ENCODE measurements at regions not wholly inside any gene's neighbourhood (a gene's known extent, or its start where the extent isn't known, plus 50 kb on each side); places are given as distances from the start of the nearest gene placed in this dataset.
"Not testable (repeated sequence)": the region's sequence is repeated elsewhere in the genome, so short reads cannot be mapped to it uniquely, and the experiment has no call there.

DNA sequence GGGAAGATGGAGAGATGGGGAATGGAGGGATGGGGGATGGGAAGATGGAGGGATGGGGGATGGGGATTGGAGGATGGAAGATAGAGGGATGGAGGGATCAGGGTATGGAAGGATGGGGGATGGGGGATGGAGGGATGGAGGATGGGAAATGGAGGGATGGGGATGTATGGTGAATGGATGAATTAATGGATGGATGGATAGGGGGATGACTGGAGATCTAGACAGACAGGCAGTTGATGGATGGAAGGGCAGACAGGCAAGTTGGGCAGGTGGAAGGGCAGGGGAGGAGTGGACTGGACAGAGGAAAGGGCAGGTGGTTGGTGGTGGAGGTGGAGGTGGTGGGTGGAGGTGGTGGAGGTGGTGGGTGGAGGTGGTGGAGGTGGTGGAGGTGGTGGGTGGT is 167.2 kb downstream of the C9orf50 start:
- DNase-seq: no peak

DNA sequence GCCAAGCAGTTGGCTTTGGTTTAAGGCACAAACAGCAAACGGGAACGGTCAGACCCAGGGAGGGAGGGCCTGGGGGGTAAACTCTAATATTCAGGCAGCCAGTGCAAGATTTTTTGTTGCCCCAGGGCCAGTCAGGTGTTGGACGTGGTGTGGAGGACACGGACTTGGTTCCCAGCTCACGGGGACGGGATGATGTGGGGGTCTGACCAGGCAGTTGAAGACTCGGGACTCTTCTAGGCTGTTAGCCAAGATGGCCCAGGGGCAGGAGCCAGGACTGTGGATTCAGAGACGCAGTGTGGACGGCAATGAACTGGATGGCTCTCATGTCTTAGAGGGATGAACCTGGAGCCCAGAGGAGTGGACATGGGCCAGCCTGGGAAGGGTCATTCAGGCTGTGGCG is 169.2 kb downstream of the C9orf50 start:
- no peak for DNase-seq

DNA sequence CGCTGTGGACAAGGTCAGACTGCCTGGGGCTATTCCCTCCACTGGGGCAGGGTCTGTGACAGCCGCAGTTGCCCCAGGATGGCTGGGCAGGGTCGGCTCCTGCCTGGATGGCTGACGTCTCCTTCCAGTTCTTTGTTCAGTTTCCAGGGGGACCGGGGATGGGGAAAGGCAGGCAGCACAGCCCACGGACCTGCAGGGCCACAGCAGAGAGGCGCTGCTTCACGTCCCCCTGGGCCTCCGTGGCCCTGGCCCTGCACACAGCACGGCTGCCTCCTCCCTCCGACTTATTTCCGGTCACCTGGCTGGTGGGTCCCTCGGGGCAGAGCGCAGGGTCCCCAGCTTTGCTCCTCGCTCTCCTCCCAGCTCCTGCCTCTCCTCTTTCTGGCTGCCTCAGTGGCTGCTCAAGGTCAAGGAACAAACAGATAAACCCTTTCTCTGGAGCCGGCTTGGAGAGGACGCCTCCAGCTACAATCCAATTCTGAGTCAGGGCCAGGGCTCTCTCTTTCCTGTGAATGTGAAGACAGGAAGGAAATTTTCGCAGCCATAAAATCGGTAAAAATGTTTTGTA is 169.7 kb downstream of the C9orf50 start:
- no peak for DNase-seq

DNA sequence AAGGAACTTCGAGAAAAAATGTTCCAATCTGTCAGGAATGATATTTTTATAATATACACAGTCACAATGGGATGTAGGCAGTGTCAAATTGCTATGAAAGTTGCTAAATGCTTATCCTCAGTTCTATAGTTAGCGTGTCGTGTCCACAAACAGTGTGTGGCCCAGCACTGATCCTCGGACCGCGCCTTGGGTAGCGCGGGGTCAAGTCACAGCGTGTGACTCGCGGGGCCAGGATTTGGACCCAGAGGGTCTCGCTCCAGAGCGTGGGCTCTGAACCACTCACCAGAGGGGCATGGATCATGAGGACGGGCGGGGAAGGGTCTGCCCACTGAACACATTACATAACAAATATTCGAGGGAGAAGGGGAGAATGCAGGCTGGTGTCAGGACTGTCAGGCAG is 171.8 kb downstream of the C9orf50 start:
- no peak for DNase-seq

DNA sequence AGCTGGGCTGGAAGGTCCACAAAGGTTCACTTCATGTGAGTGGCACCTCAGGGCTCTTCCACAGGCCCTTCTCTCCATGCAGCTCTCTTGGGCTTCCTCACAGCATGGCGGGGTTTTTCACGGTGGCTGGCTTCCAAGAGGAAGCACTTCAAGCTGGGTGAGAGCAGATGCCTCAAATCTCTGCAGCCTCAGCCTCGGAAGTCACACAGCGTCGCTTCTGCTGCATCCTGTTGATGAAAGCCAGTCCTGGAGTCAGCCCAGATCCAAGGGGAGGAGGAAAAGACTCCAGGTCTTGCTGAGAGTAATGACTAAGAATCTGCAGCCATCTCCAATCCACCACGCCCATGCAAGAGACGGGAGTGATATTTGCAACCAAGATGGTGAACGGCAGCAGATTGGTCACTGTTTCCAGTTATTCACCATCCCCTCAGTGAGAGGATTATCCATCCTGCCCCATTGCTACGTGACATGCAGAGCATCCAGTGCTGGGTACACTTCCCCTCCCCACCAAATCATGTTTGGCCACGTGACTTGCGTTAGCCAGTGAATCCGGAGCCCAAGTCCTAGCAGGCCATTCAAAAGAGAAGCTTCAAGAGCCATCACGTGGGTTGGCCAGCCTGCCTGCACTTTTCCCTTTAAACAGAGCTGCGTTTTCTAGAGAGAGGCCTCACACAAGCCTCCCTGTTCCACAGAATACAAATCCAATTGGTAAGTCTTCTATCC is 173.9 kb downstream of the C9orf50 start:
- no peak for DNase-seq

DNA sequence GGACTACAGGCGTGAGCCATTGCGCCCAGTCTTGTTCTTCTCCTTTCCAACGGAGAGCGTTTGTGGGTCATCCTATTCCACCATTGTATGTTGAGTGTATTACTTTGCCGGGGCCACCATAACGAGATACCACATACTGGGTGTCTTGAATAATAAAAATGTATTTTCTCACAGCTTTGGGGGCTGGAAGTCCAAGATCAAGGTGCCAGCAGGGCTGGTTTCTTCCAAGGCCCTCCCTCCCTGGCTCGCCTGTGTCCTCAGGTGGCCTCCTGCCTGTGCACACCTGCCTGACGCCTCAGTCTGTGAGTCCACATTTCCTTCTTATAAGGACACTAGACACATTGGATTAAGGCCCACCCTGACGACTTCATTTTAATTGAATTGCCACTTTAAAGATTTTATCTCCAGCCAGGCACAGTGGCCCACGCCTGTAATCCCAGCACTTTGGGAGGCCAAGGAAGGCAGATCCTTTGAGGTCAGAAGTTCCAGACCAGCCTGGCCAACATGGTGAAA is 175.1 kb downstream of the C9orf50 start:
- DNase-seq: no peak

DNA sequence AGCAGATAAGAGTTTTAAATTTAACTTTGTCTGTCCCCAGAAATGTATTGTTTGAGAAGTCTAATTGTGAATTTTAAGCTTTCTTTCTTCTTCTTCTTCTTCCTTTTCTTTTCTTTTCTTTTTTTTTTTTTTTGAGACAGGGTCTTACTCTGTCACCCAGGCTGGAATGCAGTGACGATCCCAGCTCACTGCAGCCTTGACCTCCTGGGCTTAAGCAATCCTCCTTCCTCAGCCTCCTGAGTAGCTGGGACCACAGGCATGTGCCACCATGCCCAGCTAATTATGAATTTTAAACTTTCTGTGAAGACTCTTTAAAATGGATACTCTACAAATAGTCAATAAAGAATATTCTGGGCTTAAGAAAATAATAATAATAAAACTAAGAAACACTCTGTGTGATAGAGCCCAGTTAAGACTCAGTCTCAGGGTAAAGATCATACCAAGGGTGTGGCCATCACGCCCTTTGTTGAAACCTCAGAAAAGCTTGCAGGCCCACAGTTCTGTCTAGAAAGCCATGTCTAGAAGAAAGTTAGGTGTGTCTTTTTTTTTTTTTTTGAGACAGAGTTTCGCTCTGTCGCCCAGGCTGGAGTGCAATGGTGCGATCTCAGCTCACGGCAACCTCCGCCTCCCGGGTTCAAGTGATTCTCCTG is 177.3 kb downstream of the C9orf50 start:
- not testable (repeated sequence) for DNase-seq

DNA sequence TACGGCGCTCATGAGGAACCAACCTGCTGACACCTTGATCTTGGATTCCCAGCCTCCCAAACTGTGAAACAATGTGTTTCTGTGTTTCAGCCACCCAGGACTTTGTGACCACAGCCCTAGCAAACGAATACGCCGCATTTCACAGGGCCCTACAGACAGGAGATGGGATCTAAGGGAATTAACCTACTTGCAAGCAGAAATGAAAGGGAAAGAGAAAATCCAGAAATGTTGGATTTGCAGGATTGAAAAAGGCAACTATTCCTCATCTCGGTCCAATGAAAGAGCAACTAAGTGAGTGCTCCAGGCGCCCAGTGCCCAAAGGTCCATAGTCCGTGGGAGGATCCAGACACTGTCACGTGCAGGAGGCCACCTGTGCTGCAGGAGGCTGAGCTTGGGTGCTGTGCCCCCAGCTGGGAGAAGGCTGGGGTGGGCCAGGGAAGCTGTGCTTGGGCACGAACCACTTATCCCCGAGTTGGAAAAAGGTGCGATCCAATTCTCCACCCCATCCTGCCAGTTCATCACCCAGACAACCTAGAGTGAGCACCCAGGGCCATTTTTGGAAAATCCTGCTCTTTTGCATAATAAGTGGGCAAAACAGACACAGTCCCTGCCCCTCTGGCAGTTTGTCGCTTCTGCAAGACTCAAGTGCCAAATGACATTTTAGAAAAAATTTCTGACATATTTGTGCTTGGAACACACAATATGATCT is 177.9 kb downstream of the C9orf50 start:
- no peak for DNase-seq

DNA sequence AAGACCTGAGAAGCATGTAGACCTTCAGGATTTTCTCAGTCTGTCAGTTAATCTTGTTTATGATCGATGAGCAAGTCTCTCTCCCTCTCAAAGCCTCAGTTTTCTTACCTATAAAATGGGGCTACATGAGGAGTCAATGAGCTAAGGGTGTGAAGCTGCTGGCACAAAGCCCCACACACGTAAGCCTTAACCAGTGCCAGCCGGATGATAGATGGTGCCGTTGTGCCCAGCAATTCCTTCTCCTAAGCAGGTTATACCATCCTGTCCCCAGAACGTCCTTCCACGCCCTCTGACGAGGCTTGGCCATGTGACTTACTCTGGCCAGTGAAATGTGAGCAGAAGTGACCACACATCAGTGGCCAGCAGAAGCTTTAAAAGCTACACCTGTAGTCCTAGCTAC is 179.0 kb downstream of the C9orf50 start:
- DNase-seq: no peak

DNA sequence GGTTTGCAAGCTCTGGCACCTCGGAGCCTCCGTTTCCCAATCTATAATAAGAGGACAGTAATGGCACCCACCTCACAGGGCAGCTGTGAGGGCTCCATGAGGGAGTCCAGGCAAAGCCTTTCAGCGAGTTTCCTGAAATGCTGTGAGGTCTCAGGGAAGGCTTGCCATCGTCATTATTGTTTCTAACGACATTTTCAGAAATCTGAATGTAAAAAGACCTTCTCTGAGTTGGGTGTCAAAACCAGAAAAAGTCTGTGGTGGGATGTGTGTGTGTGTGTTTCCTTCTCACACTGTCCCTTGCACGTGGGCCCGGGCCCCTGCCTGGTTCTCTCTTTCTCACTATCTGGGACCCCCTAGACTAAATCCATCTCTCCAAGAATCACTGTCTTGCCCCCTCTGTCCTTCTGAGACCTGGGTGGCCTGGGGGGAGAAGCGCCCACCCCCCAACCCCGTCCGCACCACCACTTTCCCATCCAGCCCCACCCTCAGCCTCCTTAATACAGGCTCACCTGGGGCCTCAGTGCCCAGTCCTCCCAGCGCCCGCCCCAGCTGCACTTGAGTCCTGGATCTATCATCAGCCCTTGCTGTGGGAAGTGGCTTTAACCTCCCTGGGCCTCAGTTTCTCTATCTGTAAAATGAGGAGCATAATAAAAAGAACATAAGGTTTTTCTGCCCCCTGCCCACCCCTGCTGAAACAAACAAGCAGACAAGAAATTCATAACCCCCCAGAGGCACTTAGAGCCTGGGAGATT is 180.3 kb downstream of the C9orf50 start:
- DNase-seq: no peak

DNA sequence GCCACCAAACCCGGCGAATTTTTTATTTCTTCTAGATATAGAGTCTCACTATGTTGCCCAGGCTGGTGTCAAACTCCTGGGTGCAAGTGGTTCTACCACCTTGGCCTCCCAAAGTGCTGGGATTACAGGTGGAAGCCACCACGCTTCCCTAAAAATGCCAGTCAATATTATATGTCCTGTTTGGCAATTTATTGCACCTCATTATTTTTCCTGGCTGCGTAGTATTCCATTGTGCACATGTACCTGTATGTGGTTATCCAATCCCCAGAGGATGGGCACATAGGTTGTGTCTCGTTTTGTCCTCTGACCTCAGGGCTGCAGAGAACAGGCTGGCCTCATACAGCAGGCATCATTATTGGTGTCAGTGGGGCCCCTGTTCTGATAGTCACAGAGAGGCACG is 181.7 kb downstream of the C9orf50 start:
- no peak for DNase-seq

DNA sequence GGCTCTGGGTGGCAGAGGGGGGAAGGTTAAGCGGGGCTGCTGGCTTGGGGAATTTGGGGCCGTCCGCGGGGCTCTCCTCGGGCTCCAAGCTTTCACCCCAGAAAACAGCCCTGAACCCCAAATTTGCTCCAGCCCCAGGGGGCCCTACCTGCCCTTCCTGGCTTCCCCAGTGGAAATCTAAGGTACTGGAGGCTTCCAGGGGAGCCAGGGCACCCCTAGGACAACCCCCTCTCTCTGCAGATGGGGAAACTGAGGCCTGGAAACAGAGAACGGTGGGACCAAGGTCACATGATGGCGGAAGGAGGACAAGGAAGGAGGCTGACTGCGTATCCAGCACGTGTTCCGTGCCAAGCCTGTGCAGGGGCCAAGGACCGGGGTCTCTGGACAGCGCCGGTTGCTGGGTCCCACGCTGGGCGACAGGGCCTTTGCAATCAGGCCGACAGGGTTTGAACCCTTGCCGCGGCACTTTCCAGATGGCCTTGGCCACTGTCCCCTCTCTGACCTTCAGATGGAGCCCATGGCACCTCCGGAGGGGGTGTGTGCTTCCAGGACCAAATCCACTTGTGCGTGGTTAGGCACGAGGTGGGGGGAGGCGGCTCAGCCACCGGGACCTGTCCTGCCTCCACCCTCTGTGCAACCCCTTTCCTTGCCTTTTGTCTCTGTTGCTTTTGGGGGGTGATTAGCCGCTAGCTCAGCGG is 183.1 kb downstream of the C9orf50 start:
- no peak for DNase-seq

DNA sequence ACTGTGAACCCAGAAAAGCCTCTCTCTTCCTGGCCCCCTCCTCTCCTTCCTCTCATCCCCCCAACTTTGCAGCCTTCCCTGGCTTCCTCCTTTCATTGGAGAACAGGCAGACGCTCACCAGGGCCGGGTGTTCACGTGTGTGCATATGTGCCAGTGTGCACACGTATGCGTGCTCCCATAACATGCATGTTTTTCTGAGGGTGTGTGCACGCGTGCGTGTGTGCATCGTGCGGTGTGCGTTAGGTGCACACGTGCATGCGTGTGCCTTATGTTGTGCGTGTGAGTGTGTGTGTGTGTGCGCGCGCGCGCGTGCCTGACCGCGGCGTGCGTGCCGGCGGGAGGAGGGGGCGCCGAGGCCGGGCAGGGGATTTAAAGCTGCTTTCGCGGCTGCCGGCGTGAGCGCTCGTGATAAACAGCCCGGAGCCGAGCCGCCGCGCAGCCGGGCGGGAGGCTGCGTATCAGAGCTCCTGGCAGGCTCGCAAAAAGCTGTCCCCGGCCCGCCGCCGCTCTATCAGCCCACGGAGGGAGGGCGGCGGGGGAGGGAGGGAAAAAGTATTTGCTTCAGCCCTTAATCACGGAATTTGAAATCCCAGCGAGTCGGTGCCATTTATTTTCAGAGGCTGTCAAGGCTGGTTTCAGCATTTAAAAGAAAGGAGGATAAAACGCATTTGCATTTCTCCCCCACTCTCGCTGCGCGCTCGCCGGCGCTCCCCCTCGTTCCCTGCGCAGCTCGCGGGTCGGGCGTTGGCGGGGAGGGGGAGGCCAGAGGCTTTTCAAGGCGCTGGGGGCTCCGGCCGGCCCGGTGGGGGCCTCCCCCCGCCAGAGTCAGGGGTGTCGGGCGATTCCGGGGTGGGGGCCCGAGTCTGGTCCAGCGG is 183.9 kb downstream of the C9orf50 start:
- peak; percentile 42 for DNase-seq

DNA sequence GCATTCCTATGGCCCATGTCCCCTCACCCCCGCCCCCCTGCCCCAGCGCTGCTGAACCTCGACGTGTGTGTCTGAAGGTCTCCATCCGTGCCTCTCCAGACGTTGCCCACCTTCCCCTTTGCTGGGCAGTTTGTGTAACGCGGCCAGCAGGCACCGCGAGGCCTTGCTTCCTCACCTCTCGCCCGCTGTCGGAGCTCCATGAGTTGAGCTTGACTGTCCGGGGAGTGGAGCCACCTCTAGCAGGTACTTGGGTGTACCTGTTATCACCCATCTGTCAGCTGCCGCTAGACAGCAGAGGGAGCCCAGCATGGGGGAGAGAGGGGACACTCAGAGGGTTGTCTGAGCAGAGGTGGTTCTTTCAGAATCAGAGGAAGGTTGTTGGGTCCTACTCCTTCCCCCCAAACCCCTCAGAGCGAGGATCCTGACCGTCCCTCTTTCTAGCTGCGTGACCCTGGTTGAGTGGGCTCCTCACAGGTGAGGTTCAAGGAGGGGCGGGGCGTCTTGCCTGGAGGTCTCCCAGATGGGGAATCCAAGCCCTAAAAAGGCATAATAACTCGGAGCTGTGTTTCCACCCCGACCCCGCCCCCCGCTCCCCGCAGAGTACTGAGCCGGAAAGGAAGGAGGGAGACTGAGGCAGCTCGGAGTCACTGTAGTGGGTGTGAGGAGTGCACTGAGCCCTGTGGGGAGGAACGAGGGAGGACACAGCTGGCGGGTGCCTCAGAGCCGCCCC is 184.7 kb downstream of the C9orf50 start:
- DNase-seq: no peak

DNA sequence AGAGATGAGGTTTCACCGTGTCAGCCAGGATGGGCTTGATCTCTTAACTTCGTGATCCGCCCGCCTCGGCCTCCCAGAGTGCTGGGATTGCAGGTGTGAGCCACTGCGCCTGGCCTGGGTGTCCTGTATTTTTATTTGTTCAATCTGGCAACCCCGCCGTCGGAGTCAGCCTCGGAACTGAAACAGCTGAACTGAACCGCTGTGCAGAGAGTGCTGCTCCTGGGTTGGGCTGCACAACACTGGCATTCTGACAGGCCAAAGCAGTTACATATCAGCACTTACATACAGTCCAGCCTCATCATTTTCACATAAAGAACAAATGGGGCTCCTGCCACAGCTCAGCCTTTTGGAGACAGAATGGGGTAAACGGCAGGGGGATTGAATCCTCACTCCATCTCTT is 185.6 kb downstream of the C9orf50 start:
- no peak for DNase-seq

DNA sequence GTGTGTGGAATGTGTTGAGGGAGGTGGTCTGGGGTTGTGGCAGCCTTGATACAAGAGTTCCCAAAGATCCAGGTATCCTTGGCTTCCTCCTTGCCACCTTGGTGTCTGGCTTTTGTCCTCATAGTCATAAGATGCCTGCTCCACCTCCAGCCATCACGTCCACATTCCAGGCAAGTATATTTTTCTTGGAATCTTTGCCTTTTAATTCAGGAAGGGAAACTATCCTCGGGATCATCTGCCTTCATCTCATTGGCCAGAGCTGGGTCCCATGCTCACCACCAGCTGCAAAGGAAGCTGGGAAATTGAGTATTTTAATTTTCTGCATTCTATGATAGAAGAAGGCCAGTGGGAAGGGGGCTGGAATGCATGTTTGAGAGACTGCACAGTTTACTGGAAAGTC is 186.7 kb downstream of the C9orf50 start:
- DNase-seq: no peak

DNA sequence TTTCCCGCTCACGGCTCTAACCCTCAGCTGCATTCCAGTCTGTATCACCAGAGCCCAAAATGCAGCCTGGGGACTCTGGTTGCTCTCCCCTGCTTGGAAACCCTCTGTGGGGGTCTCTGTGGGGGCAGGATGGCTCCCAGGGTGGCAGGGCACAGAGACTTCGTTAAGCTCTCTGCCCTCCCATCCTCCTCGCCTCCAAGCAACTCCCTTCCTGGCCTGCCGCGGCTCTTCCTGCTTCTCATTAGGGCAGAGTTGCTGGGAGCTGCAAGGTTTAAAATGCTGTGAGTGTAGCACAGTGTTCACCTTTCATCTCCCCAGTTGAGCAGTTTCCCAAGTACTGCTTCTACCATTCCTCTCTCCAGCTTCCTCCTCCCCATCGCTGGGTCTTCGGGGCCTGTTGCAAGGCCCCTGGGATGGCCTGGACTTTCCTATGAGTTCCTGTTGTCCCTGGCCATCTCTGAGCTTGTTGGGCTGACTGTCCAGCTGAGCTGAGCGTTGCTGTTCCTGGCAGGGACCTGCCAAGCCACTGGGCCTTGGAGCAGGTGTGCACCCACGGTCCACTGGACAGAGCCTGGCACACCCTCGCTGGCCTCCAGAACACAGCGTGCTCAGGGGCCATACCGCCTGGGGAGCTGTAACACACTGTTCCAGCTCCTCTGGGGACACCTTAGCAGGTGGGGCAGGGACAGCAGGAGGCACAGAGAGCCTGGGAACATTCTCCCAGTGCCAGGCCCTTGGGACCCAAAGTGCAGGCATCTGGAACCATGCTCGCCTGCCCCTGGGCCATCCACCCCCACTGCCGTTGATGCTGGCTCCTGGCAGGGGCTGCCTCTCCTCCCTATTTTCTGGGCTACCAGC is 188.4 kb downstream of the C9orf50 start:
- no peak for DNase-seq

DNA sequence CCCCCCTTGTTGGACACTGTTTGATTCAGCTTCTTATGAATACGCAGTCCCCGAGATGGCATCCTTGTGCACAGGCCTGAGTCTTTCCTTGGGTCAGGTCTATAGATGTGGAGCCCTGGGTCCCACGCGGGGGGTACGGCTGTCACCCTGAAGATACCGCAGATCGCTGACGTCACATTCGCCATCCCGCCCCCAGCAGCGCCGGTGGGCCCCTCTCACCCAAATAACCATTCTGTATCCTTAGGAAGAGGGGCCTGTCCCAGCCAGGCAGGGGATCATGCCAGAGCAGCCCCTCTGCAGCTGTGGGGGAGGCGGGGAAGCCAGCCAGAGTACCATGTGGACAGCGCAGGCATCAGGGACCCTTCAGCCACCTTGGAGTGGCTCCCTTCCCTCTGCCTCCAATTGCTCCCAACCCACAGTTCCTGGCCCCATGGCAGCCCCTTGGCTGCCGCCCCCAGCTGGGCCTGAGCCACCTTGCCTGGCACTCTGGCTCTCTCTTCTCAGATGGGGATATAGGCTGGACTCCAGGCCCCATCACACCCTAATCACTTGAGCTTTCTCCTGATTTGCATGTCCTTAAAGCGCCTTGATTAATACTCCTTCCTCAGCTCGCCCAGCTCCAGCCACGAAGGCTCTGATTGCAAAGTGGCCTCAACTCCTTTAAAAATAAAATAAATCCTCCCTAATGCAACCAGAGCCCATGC is 189.8 kb downstream of the C9orf50 start:
- no peak for DNase-seq

Data from activated CD8-positive, alpha-beta memory T cell treated with anti-CD3 and anti-CD28 coated beads, Interleukin-2, amount 50 U/mL, for 4 hours (primary cell).